ENCODE measurements at regions not wholly inside any gene's neighbourhood (a gene's known extent, or its start where the extent isn't known, plus 50 kb on each side); places are given as distances from the start of the nearest gene placed in this dataset.

GRCh38 chr4:115272594-115272993, 159.2 kb upstream of the NDST4 start:
- no peaks in the 10 kb centered on the region for H3K4me1 ChIP-seq
- 93 to 97% methylated on average over 2 of the region's 2 CpGs for WGBS, 2 donors
- no peak overlapping the region for H3K4me3 ChIP-seq (replicated peaks in 1 of 3)
- no peak overlapping the region for H3K27ac ChIP-seq
- intact Hi-C loops (cut with DNase I) = no loop called here
- DNase-seq = no peak
- no peaks in the 10 kb centered on the region for H3K9me3 ChIP-seq
- H3K36me3 ChIP-seq = no peaks in the 10 kb centered on the region
- TF ChIP-seq CTCF (IDR thresholded peaks at IDR 0.05) = no peak
- no peak for TF ChIP-seq POLR2A (IDR thresholded peaks at IDR 0.05)
- H3K27me3 ChIP-seq = no peaks in the 10 kb centered on the region

- Histone ChIP-seq H3K9me3 (no peaks in the 10 kb centered on the region), H3K27ac (no peak overlapping the region), H3K4me1 (no peaks in the 10 kb centered on the region), H3K27me3 (no peaks in the 10 kb centered on the region), H3K4me3 (replicated peaks in 1 of 3) (no peak overlapping the region), H3K36me3 (no peaks in the 10 kb centered on the region)
- TF ChIP-seq POLR2A (IDR thresholded peaks at IDR 0.05) (no peak), CTCF (IDR thresholded peaks at IDR 0.05) (no peak)
- intact Hi-C loops (cut with DNase I) = no loop called here
- DNase-seq = no peak
- WGBS, 2 donors = 56 to 59% methylated on average over 1 of the region's 1 CpG
Measured at GRCh38 chr4:115272185-115272584, 158.8 kb upstream of the NDST4 start.

GRCh38 chr4:115260195-115260594, 146.8 kb upstream of the NDST4 start:
- DNase-seq = no peak
- TF ChIP-seq POLR2A (IDR thresholded peaks at IDR 0.05) = no peak
- no peak for TF ChIP-seq CTCF (IDR thresholded peaks at IDR 0.05)
- Histone ChIP-seq H3K4me1 (no peaks in the 10 kb centered on the region), H3K36me3 (no peaks in the 10 kb centered on the region), H3K27ac (no peak overlapping the region), H3K27me3 (no peaks in the 10 kb centered on the region), H3K4me3 (replicated peaks in 1 of 3) (no peak overlapping the region), H3K9me3 (no peaks in the 10 kb centered on the region)
- intact Hi-C loops (cut with DNase I) = no loop called here
- 90 to 93% methylated on average over 1 of the region's 1 CpG for WGBS, 2 donors

GRCh38 chr4:115259642-115260041, 146.2 kb upstream of the NDST4 start:
- WGBS, 2 donors = 94 to 95% methylated on average over 2 of the region's 2 CpGs
- DNase-seq = no peak
- no peak for TF ChIP-seq CTCF (IDR thresholded peaks at IDR 0.05)
- TF ChIP-seq POLR2A (IDR thresholded peaks at IDR 0.05) = no peak
- intact Hi-C loops (cut with DNase I) = no loop called here
- H3K27ac ChIP-seq = no peak overlapping the region
- no peaks in the 10 kb centered on the region for H3K36me3 ChIP-seq
- H3K4me3 ChIP-seq (replicated peaks in 1 of 3) = no peak overlapping the region
- no peaks in the 10 kb centered on the region for H3K9me3 ChIP-seq
- H3K4me1 ChIP-seq = no peaks in the 10 kb centered on the region
- no peaks in the 10 kb centered on the region for H3K27me3 ChIP-seq

GRCh38 chr4:115249808-115250207, 136.4 kb upstream of the NDST4 start:
- Histone ChIP-seq H3K4me3 (replicated peaks in 1 of 3) (no peak overlapping the region), H3K36me3 (no peaks in the 10 kb centered on the region), H3K4me1 (no peaks in the 10 kb centered on the region), H3K9me3 (no peaks in the 10 kb centered on the region), H3K27me3 (no peaks in the 10 kb centered on the region), H3K27ac (no peak overlapping the region)
- no peak for DNase-seq
- WGBS, 2 donors = 78 to 86% methylated on average over 3 of the region's 3 CpGs
- intact Hi-C loops (cut with DNase I) = no loop called here
- no peak for TF ChIP-seq POLR2A (IDR thresholded peaks at IDR 0.05)
- TF ChIP-seq CTCF (IDR thresholded peaks at IDR 0.05) = no peak
